GM18873 (cell line): ENCODE measurements at regions not wholly inside any gene's neighbourhood (a gene's known extent, or its start where the extent isn't known, plus 50 kb on each side); places are given as distances from the start of the nearest gene placed in this dataset.

Source experiments
- ATAC-seq: cut with Tn5 transposase; IDR thresholded peaks from one replicate; pipeline ENCODE4 v1.9.1; 2021; ENCODE audit warnings: mild to moderate bottlenecking, moderate library complexity, moderate number of reproducible peaks; ENCODE audit not compliant: unreplicated experiment, low FRiP score

DNA sequence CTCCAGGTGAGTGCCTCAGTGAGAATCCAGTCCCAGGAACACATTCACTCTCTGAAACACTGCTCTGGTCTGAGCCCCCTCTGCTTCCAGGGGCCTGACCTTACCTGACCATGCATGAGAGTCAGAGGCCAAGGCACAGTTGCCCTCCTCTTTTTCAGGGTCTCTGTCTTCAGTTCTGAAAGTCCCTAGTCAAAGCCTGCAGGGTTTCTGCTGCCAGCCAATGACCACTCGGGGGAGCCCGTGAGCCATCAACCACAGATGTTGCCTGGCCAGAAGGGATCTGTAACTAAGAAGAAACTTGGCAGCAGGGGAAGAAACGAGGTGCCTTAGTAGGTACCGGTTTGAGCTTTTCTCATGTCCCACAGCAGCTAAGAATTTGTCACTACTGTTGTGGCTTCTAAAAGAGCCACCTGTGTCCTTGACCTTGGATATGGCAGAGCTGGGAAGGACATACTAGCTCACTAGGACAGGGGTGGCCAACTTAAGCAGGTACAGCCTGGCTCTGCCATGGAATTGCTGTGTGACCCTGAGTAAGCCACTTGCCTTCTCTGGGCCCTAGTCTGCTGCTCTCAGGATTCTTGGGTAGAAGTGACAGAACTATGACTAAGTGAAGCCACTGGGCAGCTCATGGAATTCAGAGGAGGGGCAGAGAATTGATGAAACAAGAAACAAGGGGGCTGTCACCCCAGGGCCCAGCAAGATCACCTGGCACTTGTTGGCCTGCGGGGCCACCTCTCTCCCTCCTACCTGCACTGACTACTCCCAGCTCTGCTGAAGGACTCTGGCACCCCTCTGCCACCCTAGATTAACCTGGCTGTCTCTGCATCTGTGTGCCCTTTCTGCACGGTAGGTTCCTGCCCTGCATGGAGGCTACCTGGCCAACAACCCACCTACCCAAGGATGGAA lies 83.8 kb upstream of the GPR26 start:
- no peak for ATAC-seq

DNA sequence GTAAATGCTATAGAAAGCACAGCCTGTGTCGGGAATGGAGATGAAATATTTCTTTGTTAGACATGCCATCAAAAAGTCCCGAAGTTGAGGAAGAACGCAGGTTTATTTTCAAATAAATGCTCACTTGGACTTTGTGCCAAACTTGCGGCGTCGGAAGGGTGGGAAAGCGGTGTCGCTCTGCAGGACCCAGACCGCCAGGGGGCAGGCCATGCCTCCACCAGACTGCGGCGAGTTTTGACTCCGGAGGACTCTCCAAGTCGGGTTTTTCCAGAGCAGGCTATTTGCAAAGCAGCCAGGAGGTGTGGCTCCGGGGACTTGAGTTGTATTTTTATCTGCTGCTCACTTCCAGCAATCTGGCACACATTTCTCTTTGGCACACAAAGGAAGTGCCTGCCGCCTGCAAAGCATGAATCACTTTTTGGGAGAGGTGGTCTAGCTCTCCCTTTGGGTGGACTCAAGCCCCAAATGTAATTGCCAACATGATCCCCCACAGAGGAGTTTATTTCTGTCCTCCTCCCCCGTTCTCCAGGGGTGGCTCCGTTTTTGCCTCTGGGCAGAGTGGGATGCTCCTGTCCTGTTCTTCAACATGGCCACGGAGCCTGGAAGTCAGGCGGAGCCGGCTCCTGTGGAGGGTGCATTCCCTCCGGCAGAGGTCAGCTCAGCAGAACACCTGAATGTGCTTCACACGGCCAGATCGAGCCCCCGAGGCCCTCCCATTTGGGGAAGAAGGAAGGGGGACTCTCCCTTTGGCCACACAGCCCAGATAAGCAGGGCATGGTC lies 82.3 kb upstream of the GPR26 start:
- no peak for ATAC-seq

DNA sequence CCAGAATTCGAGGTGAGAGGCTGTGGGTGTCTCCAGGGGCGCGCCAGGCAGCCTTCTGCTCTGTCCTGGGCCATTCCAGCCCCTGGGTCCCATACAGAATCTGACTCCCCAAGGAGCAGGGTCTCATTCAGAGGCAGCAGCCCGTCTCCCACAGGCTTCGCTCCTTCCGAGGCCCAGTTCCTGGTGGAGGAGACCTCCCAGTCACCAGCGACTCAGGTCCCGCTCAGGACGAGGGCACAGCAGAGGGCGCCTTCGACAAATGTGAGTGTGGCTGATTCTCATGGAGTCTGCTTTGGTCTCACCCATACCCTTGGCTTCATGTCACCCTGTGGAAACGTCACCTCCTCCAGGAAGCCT lies 81.8 kb upstream of the GPR26 start:
- no peak for ATAC-seq

DNA sequence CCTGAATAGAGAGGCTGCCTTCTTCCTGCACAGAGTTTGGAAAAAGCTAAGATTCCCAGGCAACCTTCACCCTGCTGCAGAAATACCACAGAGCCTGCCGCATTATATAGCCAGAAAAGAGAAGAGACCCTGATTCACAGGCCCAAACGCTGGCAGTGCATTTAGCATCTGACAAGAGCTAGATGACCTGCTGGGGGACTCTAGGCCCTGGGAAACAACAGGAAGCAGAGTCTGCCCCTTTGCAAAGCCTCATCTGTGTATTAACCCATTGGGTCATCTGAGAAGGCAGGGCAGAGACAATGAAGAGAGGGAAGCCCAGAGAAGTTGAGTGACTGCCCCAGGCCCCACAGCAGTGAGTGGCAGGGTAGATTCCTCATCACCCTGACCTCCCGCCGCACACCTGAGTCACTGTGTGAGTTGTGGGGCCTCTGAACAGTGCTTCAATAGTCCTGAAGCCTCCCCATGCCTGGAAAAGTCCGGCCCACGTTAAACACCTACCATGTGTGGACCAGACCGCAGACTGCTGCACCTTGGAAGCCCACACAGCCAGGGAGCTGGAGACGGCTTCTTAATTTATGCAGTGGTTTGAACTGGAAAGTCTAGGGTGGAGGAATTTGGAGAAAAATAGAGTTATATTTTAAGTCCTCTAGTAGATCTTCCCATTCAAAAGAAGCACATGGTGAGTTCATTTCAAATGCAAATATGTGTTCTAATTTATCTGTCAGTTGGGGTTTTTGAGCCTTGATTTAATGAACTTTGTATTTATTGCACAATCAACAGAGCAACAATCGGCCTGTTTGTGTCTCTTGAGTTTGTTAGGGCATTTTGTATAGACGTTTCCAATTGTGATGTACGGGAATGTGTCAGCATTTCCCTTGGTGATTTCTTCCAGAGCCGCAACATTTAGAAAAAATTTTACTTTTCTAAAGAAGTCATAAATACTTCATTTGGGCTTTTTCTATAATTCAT lies 80.4 kb upstream of the GPR26 start:
- no peak for ATAC-seq

DNA sequence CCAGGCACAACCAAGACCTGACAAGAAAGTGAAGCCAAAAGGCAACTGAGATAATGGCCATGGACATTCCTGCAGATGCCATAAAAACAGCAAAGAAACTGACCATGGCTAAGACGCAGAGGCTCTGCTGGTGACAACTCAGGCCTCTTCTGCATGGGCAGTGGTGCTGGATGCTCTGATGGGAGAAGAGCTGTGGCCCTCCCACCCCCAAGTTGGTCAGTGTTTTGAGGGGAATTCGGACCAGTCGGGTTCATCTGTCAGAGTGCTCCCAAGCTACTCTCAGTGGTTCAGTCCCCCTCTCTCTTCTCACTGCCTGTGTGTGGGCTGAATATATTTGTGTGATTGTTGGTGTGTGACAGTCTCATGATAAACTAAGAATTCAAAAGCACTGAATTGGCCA lies 79.0 kb upstream of the GPR26 start:
- no peak for ATAC-seq

DNA sequence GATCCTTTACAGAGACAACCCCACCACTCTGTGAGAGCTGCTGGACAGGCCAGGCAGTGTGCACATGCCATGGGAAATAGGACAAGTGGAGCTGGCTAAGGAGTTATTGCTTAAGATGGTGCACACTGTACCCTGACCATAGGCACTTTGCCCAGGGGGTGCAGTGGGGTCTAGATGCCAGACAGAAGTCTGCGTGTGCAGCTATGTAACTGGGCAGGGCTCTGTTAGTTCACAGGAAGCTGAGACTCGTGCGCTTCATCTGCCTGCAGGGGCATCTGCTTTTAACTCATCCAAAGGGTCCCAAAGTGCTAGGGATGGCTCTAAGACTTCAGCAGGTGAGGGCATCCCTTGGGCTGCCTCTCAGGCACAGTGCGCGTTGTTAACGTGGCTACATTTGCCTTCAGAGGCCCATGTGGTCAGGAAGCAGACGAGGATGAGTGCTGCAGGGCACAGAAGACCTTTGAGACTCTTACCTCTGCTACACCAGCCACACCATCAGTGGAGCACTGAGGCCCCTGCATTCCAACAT lies 77.7 kb upstream of the GPR26 start:
- ATAC-seq = no peak

DNA sequence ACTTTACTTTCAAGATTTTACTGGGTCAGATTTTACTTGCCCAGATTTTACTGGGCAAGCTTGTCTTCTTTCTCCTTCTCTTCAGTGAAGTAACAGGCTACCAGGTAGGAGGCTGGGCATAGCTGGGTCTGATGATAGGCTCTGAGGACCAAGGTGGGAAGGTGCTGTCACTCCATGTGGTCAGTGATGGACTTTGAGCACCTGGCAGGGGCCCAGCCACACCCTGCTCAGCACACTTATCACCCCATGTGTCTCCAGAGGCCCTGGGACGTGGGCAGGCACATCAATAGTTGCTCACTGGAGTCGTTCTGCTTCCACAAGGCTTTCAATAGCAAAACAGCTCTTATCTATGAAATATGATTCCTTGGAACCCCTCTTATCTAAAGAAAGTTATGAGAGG lies 70.5 kb upstream of the GPR26 start:
- no peak for ATAC-seq

DNA sequence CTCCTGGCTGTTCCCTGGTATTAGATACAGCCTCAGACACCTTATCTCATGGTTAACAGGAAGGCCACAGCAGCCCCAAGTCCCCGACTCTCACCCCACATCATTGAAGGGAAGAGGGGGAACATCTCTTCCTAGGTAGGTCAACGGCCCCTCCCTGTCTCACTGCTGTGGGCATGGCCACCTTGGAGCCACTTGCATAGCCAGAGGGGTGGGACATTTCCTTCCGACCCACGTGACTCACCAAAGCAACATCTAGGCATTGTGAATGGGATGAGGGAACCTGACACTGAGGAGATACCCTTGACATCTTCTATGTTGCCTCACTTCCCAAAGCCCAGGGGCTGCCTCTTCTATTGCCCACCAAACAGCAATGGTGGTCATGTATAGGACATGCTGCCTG lies 68.5 kb upstream of the GPR26 start:
- no peak for ATAC-seq

DNA sequence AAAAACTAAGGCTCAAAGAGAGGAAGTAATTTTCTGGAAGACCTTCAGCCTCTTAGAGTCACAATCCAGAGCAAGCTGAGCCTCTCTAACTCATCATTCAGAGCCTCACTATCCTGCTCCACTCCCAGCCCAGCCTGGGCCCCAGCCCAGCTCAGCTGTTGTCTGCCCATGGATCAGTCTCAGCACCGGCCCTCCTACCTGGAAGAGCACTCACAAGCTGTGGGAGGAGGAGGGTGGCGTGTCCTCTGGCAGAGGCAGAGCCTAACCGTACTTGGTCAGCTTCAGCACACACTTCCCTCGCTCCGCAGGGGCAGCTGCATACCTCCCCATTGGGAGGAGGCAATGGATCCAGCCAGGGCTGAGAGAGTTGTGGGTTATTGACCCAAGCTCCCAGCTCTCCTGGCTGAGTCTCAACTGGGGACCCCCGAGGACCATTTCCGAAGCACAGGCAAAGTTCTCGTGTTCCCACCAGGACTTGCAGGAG lies 66.7 kb upstream of the GPR26 start:
- ATAC-seq = no peak

DNA sequence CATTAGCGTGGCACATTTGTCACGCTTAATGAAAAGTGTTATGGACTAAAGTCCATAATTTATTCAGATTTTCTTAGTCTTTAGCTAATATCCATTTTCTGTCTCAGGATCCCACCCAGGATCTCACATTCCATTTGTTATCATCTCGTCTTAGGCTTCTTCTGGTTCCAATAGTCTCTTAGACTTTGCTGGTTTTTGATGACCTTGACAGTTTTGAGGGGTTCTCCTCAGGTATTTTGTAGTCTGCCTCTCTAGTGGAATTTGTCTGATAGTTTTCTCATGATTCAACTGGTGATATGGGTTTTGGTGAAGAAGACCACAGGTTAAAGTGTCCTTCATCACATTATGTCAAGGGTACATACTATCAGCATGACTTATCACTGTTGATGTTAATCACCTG lies 66.0 kb upstream of the GPR26 start:
- ATAC-seq = no peak

DNA sequence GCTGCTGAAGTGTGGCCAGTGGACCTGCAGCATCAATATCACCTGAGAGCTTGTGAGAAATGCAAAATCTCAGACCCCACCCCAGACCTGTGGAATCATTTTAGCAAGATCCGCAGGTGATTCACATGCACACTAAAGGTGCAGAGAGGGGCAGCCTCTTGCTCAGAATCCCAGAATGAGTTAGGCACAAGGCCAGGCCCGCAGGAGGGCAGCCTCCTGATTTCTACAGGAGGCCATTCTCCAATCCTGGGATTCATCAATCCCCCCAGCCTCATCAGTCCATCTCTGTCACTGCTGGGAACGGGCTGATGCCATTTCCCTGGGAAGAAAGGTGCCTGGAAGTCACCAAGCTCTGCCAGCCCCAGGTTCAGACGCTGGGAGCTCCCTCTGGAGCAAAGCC lies 63.0 kb upstream of the GPR26 start:
- ATAC-seq = no peak

DNA sequence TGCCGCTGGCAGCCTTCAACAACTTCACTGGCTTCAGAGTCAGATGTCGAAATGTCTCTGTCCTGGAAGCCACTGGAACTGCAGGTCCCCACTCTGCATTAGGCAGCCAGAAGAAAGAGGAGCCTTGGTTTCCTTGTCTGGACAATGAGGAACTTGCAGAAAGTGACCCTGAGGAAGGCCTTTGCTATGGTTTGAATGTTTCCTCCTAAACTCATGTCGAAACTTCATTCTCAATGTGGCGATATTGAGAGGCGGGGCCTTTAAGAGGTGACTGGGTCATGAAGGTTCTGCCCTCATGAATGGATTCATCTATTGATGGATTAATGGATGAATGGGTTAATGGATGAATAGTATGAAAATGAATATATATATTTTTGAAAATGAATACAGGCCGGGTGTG lies 61.6 kb upstream of the GPR26 start:
- ATAC-seq = no peak

DNA sequence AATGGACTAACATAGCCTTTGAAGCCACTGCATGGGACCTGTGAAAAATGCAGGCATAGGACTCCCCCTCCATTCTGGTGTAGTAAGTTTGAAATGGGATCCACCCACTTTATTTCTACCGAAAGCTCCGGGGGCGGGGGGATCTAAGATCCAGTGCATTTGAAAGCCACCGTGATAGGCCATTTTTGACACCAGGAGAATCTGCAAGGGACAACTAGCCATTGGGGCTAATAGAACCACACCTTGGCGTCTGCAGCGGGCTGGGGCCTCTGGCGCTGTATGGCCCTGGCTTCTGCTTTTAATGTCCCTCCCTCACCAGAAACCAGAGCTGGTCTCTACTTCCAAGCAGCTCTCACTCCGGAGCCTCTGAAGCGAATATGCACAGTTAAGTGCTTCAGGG lies 60.1 kb upstream of the GPR26 start:
- no peak for ATAC-seq

DNA sequence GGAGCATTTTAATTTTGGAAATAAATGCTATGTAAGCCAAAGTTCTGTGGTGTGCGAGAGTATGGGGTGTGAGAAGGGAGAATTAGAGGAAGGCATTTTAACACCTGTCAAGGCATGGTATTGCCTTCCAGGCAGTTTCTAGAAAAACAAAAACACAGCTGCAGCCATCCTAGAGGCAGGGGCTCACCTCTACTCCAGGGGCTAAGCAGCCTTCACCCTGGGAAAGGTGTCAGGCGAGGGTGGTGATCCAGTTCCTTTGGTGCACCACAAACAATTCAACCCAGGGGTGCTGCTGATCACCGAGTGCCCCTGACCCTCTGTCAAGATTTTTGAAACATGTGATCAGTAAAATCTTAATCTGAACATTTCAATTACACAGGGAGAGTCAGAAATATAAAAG lies 59.2 kb upstream of the GPR26 start:
- ATAC-seq = no peak

DNA sequence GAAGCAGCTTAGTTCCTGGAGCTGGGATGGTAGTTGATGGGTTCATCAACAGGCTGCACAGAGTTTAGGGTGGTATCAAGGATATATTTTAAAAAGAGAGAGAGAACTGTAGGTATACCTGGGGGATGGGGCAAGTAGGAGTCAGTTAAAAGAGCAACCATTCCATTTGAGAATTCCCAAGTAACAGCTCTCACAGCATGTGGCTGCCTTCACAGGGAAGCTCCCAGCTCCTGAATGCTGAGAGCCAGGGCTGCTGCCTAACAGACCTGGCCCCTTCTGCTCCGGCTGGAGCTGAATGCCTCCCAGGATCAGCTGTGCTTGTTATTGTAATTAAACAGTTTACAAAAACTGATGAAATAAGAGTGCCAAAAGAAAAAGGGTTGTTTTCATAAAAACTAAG lies 58.8 kb upstream of the GPR26 start:
- no peak for ATAC-seq

DNA sequence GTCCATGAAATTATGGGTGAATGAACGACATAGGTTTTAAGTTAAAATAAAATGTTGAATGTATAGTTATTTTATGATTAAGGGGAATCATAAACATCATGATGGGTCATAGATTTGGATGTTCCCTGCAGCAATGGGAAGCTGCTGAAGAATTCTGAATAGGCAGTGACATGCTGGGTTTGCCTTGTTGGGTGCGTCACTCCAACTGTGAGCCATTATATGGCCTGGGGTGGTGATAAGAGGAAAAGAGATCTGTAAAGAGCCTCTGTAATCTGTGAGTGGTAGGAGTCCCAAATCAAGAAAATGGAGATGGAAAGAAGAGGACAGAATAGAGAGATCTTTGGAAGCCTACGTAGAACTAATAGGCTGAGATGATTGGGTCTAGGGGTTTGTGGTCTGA lies 58.1 kb upstream of the GPR26 start:
- ATAC-seq = no peak

DNA sequence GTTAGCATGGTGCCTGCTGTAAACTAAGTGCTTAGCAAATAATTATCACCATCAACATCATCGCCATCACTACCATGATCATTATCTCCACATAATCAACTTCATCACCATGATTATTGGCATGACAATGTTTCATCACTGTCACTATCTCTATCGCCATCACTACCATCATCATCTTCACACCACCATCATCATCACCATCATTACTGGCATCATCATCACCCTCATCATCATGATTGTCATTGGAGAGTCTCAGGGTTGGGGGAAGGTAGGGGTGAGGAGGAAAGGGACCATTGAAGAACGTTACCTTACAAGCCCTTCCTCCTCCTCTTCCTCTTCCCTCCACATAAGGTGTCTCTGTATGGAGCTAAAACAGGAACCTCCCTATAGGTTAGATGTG lies 54.9 kb upstream of the GPR26 start:
- ATAC-seq = no peak

DNA sequence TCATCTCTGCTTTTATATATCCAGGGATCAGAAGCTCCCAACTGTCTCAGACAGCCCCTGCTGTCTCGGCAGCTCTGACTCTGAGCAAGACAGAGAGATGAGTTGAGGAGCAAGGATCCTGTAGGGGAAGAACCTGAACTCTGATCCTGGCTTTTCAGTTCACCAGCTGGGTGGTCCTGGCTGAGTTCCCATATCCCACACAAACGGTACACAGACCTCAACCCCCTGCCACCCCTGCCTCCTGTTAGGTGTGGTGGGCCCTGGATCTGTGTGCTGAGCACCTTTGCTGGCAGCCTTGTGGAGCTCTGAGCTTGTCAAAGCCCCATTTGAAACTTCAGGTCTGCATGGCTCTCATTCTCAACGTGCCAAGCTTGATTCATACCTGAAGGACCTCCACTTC lies 54.3 kb upstream of the GPR26 start:
- no peak for ATAC-seq

DNA sequence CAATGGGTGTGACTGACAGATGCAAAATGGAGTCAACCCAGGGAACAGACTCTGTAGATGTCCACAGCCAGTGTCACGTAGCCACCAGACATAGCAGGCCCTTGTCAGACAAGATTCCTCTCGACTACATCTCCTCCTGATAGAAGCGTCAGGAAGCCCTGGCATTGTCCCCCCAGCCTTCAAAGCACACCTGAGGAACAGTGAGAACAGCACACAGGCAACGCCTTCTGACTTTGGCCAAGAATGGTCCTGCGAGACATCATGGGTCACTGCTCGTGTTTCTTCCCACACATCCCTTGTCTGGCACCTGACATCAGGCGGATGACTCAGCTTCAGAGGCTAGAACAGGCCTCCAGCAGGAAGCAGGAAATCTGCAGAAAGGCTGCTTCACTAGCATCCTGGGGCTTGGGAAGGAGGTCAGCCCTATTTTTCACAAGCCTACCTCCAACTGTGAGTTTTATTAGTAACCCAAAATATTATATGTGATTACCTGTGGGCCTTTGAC lies 52.8 kb upstream of the GPR26 start:
- no peak for ATAC-seq

DNA sequence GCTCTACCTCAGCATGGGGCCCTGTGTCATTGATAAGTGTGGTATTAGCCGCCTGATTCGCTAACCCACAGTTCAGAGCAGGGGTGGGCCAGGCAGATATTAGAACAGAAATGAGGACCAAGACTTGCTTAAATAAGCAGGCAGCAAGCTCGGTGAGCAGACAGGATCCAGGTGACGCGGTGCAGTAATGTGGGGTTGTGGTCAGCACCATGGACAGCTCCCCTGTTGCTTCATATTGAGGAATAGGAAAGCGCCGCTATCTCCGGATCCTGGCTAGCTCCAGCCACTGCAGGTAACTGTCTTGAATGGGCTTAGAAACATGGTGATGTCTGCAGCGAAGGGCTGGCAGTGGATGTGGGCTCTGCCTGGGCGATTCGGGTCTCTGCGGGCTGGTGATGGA lies 51.3 kb upstream of the GPR26 start:
- no peak for ATAC-seq
